WERI-Rb-1 (cell line): ENCODE measurements at regions not wholly inside any gene's neighbourhood (a gene's known extent, or its start where the extent isn't known, plus 50 kb on each side); places are given as distances from the start of the nearest gene placed in this dataset.

ENCODE experiments used
- DNase-seq: peaks from one replicate; pipeline ENCODE4 v3.0.0-alpha.2; 2020
- H3K27ac ChIP-seq: fragments of 250-450 bp; sonication (Bioruptor Pico); 2 replicates; pipeline ENCODE4 v1.5.1; 2020; ENCODE audit warnings: mild to moderate bottlenecking, moderate library complexity
- H3K27me3 ChIP-seq: fragments of 250-450 bp; sonication (Bioruptor Pico); 2 replicates; pipeline ENCODE4 v1.5.1; 2021; ENCODE audit warnings: mild to moderate bottlenecking, low read depth, moderate library complexity; ENCODE audit not compliant: insufficient read depth, severe bottlenecking
- H3K36me3 ChIP-seq: fragments of 250-450 bp; sonication (Bioruptor Pico); 2 replicates; pipeline ENCODE4 v1.5.1; 2020; ENCODE audit warnings: mild to moderate bottlenecking, moderate library complexity
- H3K4me3 ChIP-seq: 2 replicates; pipeline ENCODE4 v1.5.1; 2011; ENCODE audit warnings: low read depth, mild to moderate bottlenecking, control low read depth, low read length
- H3K9me3 ChIP-seq: fragments of 250-450 bp; sonication (Bioruptor Pico); 2 replicates; pipeline ENCODE4 v1.5.1; 2021; ENCODE audit warnings: mild to moderate bottlenecking, moderate library complexity; ENCODE audit not compliant: severe bottlenecking
- CTCF ChIP-seq: IDR thresholded peaks from 2 replicates; pipeline ENCODE4 v1.5.1; 2011; ENCODE audit warnings: low read depth, mild to moderate bottlenecking, control low read depth, inconsistent platforms, low read length

DNA sequence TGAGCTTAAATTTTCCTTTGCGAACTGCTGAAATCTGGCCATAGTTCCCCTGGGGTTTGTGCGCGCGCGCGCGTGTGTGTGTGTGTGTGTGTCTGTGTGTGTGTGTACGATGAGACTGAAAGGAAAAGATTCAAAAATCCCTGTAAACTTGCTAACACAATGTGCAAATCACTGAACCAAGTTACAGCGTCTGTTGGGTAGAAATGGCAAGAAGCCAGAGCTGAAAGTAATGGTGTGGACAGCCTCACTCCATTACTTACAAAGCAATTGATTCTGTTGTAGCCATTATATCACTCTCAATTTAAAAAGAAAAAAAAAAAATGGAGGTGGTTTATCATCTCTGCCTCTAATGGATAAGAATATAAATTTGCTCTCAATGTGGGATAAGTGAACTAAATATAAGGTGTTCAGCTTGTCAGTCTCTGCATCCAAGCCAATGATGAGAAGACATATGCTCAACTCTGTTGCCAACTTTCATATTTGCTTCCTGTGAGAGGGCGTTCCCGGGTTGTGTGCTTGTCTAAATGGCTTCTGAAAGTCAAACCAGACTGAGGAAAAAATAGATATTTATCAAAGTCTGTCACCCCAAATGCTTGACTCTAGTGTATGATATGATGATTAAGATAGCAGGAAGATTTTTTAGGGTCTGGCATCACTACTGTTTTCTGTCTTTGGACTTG lies 422.2 kb downstream of the ZNF385D start:
- Histone ChIP-seq H3K9me3 (no peaks in the 10 kb centered on the region), H3K27ac (no peak overlapping the region), H3K36me3 (no peaks in the 10 kb centered on the region), H3K27me3 (no peaks in the 10 kb centered on the region), H3K4me3 (no peak overlapping the region)
- no peak for TF ChIP-seq CTCF
- DNase-seq: no peak

DNA sequence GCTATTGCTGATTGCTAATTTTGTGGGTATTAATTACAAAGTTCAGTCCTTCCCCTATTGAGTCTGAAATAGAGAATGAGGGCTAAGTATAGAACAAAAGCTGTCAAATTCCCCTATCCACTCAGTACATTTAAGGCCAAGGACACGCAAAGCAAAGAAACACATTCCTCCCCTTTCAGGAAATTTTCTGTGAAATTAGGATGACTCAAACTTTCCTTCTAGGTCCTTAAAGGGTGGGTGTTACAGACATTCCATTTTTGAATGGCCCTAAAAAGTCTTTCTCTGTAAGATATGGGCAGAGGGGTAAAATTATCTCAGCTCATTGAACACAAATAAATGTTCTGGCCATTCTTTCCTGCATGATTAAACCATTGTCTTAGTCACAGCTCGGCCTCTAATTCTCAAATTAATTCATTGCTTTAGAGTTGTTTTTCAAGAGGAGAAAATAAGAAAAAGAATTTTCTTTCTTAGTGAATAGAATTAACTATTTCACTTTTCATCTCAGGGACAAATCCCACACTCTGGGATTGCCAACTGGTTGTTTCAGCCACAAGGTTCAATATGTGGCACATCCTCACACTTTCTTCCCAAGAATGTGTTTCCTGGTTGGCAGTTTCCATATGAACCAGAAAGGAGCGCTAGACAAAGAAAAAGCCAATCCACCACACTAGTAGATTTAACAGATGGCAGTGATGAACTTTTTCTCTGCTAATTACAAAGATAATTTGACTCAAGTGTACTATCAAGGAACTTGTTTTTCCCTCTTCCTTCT lies 424.1 kb downstream of the ZNF385D start:
- Histone ChIP-seq H3K27me3 (no peaks in the 10 kb centered on the region), H3K9me3 (no peaks in the 10 kb centered on the region), H3K36me3 (no peaks in the 10 kb centered on the region), H3K27ac (no peak overlapping the region), H3K4me3 (no peak overlapping the region)
- no peak for DNase-seq
- TF ChIP-seq CTCF: no peak

DNA sequence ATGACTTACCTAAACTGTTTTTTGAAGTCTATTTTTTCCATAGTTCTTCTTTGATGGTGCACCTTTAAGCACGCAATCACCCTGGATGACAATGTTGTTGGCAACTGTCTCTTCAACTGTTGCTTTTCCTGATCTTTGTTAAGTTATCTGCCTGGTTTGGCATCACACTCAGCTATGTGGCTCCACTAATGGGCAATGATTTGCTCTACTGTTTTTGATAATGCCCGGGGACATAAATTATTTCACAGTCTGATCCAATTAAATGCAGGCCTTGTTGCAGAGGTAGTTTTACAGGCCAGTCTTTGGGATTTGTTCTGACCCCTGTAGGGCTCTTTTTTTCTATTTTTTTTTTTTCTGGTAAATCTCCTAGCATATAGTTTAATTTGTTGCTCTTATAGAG lies 436.3 kb downstream of the ZNF385D start:
- Histone ChIP-seq H3K36me3 (no peaks in the 10 kb centered on the region), H3K4me3 (no peak overlapping the region), H3K9me3 (no peaks in the 10 kb centered on the region), H3K27ac (no peak overlapping the region), H3K27me3 (no peaks in the 10 kb centered on the region)
- no peak for DNase-seq
- no peak for TF ChIP-seq CTCF

DNA sequence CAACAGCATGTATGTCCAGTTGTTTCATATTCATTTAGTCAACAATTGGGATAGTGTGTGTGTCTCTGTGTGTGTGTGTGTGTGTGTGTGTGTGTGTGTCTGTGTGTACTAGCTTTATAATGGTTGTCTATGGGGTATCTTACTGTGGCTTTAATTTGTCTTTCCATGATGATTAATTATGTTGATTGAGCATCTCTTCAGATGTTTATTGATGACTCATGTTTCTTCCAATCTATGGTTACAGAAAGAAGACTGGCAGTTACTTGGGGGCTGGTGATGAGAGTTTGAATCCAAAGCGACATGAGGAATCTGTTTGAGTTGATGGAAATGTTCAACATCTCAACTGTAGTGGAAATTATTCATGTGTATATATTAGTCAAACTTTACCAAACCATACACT lies 440.1 kb downstream of the ZNF385D start:
- Histone ChIP-seq H3K27me3 (no peaks in the 10 kb centered on the region), H3K36me3 (no peaks in the 10 kb centered on the region), H3K4me3 (no peak overlapping the region), H3K27ac (no peak overlapping the region), H3K9me3 (no peaks in the 10 kb centered on the region)
- no peak for TF ChIP-seq CTCF
- no peak for DNase-seq

DNA sequence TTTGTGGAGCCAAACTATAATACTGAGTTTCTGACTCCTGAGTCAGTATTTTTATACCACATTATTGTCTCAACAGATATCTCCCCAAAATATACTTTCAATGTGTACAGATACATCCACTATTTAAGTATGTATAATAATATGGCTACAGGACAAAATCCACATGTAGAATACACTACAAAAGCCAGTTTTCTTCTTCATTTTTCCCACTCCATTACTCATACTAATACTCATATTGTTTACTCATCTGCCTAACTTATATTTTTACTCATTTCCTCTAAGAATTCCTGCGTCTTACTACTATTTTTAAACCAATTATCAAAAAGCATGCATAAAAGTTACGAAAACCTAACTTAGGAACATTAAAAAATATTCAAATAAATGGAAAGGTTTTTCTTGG lies 440.8 kb downstream of the ZNF385D start:
- no peak overlapping the region for H3K27ac ChIP-seq
- DNase-seq: no peak

More for the DNA sequence above, 440.8 kb downstream of the ZNF385D start:
- Histone ChIP-seq H3K27me3 (no peaks in the 10 kb centered on the region), H3K9me3 (no peaks in the 10 kb centered on the region), H3K36me3 (no peaks in the 10 kb centered on the region), H3K4me3 (no peak overlapping the region)
- no peak for TF ChIP-seq CTCF
